GM18907 (cell line): ENCODE measurements at regions not wholly inside any gene's neighbourhood (a gene's known extent, or its start where the extent isn't known, plus 50 kb on each side); places are given as distances from the start of the nearest gene placed in this dataset.
"Not testable (repeated sequence)": the region's sequence is repeated elsewhere in the genome, so short reads cannot be mapped to it uniquely, and the experiment has no call there.

Experiments used
- ATAC-seq: cut with Tn5 transposase; IDR thresholded peaks from one replicate; pipeline ENCODE4 v1.9.1; 2021; ENCODE audit warnings: mild to moderate bottlenecking, moderate library complexity; ENCODE audit not compliant: unreplicated experiment

DNA sequence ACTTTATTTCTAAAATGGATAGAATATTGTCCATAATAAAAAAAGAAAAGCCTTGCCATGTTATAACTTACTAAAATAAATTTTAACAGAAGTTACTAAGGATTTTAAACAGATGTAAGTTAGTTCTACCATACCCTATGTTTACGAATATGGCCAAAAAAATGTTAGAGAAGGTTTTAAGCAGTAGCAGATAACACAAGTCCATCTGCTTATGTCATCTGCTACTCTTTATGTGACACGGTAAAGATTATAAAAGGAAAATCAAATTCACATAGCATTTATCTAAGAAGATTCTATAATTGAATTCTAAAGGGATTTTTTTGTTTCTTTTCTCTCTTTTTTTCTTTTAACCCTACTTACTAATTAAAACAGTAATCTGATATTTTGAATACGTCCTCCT lies 114.2 kb upstream of the MIR17HG start:
- no peak for ATAC-seq

DNA sequence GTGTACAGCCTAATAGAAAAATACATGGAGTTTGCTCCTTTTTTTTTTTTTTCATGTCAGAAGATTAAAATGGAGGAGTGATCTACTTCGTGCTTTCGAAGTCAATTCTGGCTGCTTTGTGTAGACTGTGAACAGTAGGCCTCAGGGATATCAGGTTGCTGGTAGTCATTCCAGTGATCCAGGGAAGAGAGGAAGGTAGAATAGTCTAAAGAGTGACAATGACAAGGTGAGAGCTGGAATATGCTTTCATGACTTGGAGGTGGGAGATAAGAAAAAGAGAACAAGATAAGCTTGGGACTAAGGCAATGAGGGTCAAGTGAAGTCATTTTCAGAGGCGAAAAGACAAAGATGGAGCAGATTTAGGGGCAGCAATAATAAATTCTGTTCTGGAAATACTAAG lies 111.3 kb upstream of the MIR17HG start:
- ATAC-seq: no peak

DNA sequence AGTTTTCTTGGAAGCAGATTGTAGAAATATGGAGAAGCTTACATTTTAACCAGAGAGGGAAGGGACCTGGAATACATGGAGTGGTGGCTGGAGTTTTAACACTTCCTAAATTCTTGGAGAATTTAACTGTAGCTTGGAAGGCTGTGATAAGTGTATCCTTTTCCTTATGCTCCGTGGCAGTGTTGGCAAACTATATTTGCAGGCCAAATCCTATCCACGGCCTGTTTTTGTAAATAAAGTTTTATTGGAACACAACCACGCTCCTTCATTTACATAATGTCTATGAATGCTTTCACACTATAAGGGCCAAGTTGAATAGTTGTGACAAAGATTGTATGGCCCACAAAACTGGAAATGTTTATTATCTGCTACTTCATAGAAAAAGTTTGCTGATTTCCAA lies 110.6 kb upstream of the MIR17HG start:
- ATAC-seq: no peak

- no peak for ATAC-seq
These were observed 109.5 kb upstream of the MIR17HG start for GRCh38 chr13:91238036-91238435.

- ATAC-seq: no peak
These were observed 107.1 kb upstream of the MIR17HG start for GRCh38 chr13:91240341-91240740.

DNA sequence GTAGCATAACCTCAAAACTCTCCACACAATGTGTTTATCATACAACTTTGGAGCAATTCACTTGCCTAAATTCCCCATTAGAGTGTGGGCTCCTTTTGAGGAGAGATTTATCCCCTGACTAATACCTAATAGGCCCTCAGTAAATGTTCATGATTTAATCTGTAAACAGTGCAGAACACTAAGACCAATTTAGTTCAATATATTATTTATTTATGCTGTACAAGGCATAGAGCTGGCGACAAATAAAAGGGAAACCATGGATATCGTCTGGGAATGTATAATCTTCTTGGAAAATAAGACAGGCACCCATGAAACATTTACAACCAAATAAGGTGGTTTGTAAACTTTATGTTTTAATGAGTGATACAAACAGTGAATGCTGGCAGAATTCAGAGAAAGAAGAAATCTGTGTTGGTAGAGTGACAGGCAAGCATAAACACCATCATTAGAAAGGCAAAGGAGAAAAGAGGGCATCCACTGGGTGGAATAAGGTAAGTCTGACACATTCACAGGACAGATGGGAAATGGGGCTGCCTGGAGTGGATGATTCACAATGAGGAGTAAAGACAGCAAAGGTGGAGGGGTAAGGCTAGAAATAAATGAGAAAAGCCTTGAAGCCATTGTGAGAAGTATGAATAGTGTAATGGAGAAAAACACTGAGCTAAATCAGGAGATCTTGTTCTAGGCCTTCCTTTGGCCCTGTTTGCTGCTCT lies 106.1 kb upstream of the MIR17HG start:
- no peak for ATAC-seq

DNA sequence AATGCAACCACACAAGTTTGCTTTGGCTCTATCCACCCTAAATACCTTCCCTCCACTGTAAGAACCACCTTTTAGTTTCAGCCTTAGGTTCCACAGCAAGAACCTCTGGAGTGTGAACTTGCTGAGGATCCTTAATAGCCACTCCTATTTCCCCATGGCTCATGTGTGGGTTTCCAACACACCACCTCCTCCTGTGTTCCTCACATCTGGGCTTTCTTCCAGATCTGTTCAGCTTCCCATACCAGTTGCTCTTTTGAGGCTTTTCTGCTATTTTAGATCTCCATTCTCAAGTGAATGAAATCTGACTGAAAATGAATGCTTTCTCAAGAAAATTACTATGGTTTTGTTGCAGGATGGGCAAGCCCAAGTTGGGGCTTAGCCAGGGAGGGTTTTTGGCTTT lies 104.8 kb upstream of the MIR17HG start:
- ATAC-seq: no peak

DNA sequence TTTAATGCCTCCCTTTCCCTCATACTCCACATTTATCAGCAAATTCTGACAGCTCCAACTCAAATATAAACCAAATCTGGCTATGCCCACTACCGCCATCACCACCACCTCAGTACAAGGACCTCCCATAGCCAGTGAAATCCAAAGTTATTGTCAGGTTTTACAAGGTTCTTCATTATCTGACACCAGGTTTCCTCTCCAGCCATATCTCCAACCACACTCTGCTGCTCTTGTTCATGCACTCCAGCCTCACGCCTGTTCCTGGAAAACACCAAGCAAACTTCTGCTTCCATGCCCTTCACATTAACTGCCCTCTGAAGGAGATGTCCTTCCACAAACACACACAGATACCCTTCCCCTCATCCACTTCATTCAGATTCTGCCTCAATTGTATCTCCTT lies 102.2 kb upstream of the MIR17HG start:
- ATAC-seq: no peak

DNA sequence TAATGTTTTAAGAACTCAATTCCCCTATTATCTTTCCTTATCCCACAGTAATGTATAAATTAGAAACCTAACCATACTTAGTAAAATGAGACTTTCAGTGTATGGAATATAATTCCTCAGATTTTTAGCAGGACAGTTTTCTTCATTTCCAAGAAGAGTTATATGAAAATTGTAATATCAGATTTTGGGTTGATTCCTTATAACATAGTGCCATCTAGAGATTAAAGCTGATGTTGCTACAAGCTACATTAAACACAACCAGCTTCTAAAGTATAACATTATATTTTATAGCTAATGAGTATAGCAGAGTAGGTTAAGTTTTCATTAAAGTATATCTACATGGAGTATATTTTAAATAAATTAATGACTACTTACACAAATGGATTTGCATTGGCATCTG lies 99.7 kb upstream of the MIR17HG start:
- ATAC-seq: no peak

GRCh38 chr13:91248249-91248648 lies 99.2 kb upstream of the MIR17HG start:
- no peak for ATAC-seq

- no peak for ATAC-seq
These were observed 98.1 kb upstream of the MIR17HG start for GRCh38 chr13:91249370-91249769.

- no peak for ATAC-seq
These were observed 97.6 kb upstream of the MIR17HG start for GRCh38 chr13:91249861-91250260.

- not testable (repeated sequence) for ATAC-seq
These were observed 95.9 kb upstream of the MIR17HG start for GRCh38 chr13:91251573-91251972.

- no peak for ATAC-seq
These were observed 83.0 kb upstream of the MIR17HG start for GRCh38 chr13:91264484-91264883.

DNA sequence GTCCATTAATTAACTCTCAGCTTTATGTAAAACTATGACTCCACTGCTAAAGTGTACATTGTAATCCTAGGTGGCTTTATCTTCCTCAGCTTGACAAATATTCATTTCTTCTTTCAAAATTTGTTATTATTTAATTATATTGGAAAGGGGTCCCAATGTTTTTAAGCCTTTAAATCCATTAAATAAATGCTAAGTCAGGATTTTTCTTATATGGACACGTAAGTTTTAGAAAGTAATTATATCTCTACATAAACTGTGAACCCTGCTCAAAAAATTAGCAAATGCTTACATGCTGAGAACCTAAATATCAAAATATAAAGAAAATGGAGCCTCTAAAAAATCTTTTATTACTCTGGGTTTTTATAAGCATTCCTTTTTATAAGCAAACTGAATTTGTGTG lies 78.2 kb upstream of the MIR17HG start:
- ATAC-seq: no peak

DNA sequence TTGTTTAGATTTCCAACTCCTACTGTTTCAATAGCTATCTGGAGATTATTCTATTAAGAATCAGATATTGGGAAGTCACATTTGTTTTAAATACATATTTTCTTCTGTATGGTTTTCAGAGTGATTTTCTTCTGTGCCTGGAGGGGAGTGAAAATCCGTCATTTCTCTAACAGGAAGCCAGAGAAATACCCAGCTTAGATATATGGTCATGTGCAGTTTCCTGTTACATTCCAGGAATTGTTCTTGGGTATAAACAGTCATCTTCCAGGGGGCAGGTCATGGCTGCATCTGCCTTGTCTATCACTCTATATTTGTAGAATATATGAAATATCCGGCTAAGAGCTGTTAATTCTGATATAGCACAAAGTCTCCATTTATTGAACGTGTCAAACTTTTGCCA lies 77.5 kb upstream of the MIR17HG start:
- ATAC-seq: no peak

DNA sequence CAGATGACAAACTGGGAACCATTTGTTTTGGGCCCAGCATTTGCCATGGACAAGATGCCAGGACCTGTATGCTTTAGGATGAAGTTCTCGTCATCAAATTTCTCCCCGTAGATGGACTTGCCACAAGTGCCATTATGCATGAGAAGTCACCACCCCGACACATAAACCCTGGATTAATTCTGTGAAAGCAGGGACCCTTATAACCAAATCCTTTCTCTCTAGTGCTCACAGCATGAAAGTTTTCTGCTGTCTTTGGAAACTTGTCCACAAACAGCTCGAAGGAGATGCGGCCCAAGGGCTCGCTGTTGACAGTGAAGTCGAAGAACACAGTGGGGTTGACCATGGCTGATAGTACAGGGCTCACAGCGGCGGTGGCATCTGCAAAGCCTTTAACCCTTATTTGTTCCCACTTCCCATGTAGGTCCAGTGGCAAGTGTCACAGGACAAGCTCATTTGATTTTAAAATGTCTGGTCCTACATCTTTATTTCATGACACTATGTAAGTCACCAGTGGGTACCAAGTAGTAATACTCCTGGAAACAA lies 75.2 kb upstream of the MIR17HG start:
- ATAC-seq: no peak

- no peak for ATAC-seq
These were observed 73.8 kb upstream of the MIR17HG start for GRCh38 chr13:91273675-91274074.

DNA sequence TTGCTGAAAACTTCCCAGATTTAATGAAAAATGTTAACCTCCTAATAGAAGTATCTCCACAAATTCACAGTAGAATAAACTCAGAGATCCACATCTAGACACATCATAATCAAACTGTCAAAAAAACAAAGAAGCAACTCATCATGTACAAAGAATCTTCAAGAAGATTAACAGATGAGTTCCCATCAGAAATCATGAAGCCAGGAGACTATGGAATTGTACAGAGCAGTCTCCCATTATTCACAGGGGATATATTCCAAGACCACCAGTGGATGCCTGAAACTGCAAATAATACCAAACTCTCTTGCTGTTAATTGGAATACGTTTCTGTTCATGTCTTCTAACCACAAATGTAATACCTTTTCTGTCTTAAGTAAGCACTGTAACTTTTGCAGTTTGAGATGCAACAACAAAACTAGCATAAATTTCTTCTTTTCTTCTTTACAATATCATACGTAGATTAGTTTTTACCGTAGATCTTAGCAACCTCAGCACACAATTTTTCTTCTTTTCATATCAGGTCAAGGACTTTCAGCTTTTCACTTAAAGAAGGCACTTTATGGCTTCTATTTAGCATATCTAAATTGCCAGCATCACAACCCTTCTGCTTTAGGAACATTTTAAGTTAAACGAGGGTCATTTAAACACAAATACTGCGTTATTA lies 70.3 kb upstream of the MIR17HG start:
- no peak for ATAC-seq

DNA sequence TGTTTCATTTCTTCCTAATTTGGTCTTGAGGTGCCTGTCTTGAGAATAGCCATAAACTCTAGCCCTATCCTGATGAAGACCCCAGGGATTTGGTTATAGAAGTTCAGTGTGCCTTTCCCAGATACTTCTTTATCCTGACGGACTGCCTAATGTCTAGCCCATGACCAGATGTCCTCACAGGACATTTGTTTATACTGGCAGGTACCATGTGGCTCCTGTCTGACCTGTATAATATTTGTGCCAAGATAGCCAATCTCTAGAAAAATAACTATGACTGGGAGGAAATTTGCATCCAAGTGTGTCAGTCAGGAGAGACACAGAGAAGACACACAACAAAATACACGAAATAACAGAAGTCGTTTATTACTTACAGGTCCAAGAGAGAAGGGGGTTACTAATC lies 69.2 kb upstream of the MIR17HG start:
- no peak for ATAC-seq

DNA sequence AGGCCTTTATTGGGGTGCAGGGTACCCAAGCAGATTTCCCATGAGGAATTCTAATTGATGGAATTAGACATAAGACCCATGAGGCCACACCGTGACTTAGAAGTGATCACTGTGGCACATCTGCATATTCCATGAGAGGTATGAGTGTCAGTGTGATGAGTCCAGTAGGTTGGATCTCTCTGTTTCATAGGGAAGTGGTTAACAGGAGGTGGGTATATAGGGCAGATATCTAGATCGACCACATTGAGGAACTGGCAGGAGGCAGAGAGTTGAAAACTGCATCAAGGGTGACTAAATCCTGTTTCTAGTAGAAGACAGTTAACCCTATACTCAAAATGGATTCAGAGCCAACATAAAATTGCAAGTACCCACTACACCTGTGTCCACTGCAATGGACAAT lies 68.6 kb upstream of the MIR17HG start:
- peak; percentile 61 for ATAC-seq

GRCh38 chr13:91280801-91281200 lies 66.7 kb upstream of the MIR17HG start:
- no peak for ATAC-seq

GRCh38 chr13:91284335-91284734 lies 63.2 kb upstream of the MIR17HG start:
- ATAC-seq: no peak
